ENCODE measurements at regions not wholly inside any gene's neighbourhood (a gene's known extent, or its start where the extent isn't known, plus 50 kb on each side); places are given as distances from the start of the nearest gene placed in this dataset.

GRCh38 chr2:83747141-83747540 lies 711.9 kb downstream of the SUCLG1 start:
- no peak for DNase-seq

DNA sequence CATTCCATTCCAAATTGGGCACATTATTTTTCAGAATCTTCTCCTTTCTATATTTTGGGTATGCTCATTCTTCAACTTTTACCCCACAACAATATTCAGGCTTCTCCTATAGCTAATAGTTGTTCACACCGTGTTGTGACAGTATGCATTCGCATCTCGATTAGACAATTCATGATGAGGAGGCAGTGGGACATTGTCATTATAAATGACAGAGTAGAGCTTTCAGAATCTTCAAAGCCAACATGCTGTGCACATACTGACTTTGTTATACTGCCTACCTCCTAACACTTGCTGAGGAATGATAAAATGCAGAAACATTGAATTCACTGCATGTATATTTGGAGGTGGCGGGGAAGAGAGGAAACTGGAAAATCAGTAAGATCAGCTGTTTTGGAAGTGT lies 714.2 kb downstream of the SUCLG1 start:
- DNase-seq, result no peak

DNA sequence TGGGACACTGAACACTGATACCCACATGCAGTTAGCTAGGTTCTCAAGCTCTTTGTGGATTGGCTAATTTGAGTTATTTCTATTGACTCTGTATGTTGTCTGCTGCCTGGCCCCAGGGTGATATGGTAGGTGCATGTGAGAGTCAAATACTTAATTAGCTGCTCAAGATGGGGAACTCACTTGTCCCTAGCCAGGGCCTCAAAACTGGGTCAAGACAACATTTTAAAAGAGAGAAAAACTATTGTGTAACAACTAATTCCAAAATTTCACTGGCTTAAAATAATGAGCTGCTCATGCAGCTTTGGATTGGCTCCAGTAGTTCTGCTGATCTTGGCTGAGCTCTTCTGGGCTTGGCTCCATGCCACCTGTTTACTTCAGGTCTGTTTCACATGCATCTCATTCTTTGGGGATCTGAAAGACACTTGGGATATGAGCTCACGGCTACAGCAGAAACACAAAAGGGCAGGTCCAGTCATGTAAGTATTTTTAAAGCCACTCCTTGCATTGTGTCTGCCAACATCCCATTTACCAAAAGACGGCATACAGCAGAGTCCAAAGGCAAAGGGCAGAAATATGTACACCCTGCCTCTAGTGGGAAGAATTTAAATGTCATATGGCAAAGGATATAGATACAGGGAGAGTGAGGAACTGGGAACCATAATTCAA lies 716.8 kb downstream of the SUCLG1 start:
- DNase-seq, result no peak

DNA sequence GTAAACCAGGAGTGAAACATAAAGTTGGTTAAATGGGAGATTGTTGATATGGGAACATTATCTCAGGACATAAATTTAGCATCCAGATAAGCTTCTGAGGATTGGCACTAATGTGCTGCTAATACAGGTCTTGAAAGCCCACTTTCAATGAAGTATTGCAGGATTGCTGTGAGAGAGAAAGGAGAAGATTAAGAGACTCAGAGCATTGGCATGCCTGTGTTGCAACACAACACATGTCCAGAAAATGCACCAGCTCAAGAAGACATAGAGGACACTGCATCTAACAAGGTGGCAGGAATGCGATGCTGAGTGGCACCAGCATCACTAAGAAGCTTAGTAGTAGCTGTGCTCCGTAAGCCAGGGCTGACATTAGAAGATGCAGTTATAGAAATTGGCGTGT lies 728.9 kb downstream of the SUCLG1 start:
- no peak for DNase-seq

DNA sequence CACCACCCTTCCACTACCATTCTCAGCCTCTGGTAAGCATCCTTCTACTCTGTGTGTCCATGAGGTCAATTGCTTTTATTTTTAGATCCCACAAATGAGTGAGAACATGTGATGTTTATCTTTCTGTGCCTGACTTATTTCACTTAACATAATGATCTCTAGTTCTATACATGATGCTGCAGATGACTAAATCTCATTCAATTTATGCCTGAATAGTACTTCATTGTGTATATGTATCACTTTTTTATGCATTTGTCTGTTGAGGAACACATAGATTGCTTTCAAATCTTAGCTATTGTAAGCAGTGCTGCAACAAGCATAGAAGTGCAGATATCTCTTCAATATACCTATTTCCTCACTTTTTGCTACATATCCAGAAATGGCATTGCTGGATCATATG lies 733.3 kb downstream of the SUCLG1 start:
- DNase-seq, result no peak

DNA sequence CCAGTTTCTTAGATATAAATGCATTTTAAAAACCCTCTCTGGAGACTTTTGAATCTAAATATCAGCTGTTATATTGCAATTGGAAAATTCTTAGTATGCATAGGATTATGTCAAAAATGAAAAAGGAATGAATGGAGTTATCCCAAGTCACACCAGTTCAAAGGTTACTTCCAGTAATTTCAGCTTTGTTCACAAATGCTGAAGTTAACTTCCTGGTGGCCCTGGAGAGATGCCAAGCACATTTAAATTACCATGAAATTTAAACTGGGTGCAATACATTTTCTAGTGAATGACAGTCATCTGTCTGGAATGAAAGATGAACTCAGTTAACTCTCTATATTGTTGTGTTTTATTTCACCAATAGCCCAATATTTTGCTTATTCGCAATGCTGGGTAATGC lies 753.9 kb downstream of the SUCLG1 start:
- no peak for DNase-seq

DNA sequence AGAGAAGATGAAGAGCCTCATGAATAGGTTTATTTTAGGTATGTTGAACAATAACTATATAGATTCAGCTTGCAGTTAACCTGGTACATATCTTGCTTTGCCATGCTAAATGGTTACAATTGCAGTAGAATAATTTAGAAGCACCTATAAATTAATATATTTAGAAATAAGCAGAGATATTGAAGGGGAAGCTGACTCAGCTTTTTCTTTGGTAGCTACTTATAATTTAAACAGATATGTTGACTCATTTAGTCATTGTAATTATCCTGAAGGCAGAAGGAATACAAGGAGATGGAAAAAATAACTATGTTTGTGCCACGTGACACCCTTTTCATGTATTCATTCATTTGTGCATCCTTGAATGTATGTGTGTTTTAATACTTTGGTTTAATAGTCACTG lies 755.5 kb downstream of the SUCLG1 start:
- no peak for DNase-seq

DNA sequence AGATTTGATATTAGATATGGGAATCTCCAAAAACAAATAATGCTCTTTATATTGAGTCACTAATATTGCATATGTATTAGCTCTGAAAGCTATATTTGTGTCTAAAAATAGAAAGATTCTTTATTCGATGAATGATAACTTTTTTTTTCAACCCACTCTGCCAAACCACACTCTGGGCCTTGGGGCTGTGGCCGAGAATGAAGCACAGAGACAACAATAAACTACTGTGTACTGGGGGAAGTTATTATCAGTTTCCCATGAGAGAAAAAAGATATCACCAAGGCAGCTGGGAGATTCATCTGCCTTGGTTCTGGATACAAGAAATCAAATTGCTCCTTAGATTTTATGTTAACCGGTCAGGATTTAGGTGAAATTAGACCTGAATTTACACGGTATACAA lies 762.2 kb downstream of the SUCLG1 start:
- DNase-seq, result no peak

DNA sequence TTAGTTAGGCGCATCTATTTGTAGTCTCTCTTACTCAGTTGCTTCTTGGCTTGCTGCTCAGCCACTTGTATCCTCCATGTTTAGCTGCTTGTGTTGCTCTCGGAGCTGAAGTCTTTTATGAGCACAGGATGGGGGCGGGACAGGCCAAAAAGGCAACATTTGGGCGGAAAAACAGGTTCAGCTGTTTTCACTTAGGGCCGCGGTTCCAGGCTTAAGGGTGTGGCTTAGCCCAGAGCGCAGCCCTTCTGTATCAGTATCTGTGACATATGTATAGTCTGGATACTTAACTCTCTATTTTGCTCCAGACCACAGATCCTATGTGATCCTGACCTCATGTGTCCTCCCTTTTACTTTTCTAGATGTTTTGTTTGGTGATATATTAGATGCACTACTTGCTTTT lies 763.5 kb downstream of the SUCLG1 start:
- DNase-seq, result no peak

DNA sequence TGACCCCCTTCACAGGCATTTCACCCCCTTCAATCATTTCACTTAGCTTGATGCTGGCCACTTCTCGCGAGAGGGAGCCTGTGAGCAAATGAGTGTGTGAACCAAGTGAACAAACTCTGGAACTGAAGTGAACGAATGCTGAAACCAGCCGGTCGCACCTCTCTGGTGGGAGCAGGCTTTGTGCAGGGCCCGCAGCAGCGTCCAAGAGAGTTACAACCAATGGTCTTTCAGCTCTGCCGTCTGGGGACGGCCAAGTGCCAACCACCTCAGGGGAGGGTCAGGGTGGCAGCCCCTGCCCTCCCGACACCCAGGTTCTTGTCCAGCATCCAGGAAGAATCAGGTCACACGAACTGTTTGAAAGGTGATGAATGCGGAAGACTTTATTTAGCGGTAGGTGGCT lies 764.0 kb downstream of the SUCLG1 start:
- DNase-seq, result no peak

- DNase-seq, result no peak
Observed at GRCh38 chr2:83689402-83689801, 769.7 kb downstream of the SUCLG1 start.

GRCh38 chr2:83686863-83687262 lies 772.2 kb downstream of the SUCLG1 start:
- no peak for DNase-seq

DNA sequence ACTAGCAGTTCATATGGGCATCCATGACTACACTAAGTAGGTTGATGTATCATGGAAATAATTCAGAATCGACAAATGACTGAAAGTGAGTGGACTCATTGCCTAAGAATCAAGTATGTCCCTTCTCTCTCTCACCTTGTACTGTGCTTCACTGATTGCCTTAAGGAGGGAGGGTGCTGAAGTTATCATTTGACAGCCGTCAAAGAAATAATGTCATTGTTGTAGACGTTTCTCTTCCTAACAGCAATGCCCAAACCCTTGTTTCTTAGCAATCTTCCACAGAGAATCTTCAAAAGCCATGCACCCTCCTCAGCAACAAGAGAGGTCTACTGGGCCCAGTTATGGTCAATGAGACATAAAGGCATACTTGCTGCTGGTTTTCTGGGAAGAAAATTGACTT lies 785.0 kb downstream of the SUCLG1 start:
- DNase-seq, result no peak

GRCh38 chr2:83665894-83666293 lies 793.2 kb downstream of the SUCLG1 start:
- DNase-seq, result no peak

GRCh38 chr2:83665154-83665553 lies 793.9 kb downstream of the SUCLG1 start:
- DNase-seq, result no peak

- no peak for DNase-seq
Observed at GRCh38 chr2:83661711-83662110, 797.4 kb downstream of the SUCLG1 start.

DNA sequence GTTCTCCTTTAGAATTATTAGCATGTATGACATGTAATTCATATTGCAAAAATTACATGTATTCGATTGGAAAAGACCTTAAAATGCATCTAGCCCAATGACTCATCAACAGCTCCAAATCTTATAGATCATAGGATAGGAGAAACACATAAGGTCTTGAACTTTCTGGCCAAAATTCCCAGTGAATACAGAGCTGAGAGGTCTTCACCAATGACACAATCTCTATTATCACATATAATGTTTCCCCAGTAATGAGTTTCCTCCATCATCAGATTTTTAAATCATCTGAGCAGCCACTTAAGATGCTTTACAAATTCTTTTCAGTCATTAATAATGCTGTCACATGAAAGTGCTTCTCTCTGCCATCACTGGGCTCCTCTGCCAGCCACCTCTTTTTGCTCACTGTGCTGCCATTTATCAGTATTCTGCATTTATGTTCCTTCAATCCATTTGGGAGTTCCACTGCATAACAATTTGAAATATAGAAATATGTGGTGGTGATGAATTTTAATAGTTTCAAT lies 804.9 kb downstream of the SUCLG1 start:
- DNase-seq, result no peak

DNA sequence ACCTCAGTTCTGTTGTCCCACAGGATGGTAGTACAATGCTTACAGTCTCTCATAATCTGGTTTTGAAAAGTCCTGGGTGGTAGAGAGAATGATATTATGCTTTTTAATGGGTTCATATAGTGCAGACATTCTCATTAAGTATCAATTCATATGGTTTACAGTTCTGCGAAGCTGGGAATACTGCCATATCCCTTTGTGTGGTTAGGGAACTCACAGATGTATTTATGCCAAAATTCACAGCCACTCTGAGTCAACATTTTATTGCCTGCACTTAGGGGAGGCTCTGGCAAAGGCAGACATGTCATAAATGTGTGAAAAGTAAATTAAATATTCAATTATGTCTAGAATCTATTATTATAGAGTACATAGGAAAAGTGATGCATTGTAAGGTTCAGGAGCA lies 808.2 kb downstream of the SUCLG1 start:
- no peak for DNase-seq

DNA sequence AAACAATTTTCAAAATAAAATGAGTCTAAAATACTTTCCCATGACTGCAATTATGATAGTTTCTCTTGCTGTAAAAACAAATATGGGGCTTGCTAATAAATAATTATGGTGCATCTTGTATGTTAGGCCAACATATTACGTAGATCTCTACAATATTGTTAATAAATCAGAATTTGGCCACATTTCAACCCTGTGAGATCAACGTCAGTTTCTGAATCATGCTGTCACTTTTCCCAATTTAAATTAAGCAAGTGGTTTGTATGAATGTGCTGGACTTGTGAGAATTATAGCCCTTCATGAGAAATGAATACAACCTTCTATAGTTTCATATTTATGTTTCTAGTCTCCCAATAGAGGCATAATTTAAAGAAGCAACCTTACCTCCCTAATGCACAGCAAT lies 808.9 kb downstream of the SUCLG1 start:
- no peak for DNase-seq

DNA sequence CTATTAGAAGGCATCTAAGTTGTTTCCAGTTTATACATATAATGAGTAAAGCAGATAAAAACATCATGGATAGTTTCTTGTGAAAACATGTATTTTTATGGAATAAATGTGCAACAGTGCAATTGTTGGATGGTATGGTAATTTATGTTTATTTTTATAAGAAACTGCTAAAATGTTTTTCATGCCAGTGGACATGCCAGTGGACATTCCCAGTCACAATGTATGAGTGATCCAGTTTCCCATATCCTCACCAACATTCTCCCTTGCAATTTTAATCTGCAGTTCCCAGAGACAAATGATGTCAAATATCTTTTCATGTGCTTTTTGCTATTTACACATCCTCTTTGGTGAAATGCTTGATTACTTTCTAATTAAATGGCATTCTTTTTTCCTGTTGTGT lies 818.6 kb downstream of the SUCLG1 start:
- no peak for DNase-seq

DNA sequence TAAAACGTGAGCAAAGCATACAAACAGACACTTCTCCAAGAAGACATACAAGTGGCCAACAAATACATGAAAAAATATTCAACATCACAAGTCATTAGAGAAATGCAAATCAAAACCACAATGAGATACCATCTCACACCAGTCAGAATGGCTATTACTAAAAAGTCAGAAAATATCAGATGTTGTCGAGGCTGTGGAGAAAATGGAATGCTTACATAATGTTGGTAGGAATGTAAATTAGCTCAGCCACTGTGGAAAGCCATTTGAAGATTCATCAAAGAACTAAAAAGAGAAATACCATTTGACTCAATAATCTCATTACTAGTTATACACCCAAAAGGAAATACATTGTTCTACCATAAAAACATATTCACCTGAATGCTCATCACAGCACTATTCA lies 825.7 kb downstream of the SUCLG1 start:
- no peak for DNase-seq

GRCh38 chr2:83630351-83630750 lies 828.7 kb downstream of the SUCLG1 start:
- no peak for DNase-seq

- DNase-seq, result no peak
Observed at GRCh38 chr2:83615511-83615910, 843.6 kb downstream of the SUCLG1 start.

GRCh38 chr2:83613178-83613577 lies 845.9 kb downstream of the SUCLG1 start:
- DNase-seq, result no peak

DNA sequence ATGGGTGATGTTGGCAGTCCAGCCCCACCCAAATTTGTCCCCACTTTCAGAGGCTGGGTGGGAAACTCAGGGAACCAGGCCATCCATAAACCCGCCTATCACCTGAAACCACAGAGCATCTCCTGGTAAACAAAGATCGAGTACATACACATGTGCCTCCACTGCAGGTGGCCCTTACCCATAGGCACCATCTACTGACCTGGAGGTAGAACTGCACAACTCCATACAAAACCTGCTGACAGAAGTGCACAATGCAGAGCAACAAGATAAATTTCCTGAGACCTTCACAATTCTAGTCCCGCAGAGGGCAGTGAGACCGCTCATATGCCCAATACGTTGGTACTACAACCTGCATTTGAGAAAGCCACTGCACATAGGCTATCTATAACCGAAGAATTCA lies 856.3 kb downstream of the SUCLG1 start:
- DNase-seq, result no peak

All from DMS79 treated with DMSO at 0.1 percent for 48 hours (cell line).